Endodermal cell (in vitro differentiated cells): ENCODE measurements at regions not wholly inside any gene's neighbourhood (a gene's known extent, or its start where the extent isn't known, plus 50 kb on each side); places are given as distances from the start of the nearest gene placed in this dataset.

Experiments
- DNase-seq: peaks from one replicate; pipeline ENCODE4 v3.0.0-alpha.2; 2017
- H3K27ac ChIP-seq: 2 replicates; pipeline ENCODE4 v1.5.1; 2013; ENCODE audit warnings: mild to moderate bottlenecking, low read depth, low read length, moderate library complexity
- H3K27me3 ChIP-seq: 2 replicates; pipeline ENCODE4 v1.6.1; 2013; ENCODE audit warnings: mild to moderate bottlenecking, low read length, moderate library complexity; ENCODE audit not compliant: insufficient read depth, control insufficient read depth, poor library complexity, severe bottlenecking
- H3K36me3 ChIP-seq: 2 replicates; pipeline ENCODE4 v1.7.0; 2013; ENCODE audit warnings: mild to moderate bottlenecking, low read length, moderate library complexity; ENCODE audit not compliant: control insufficient read depth, insufficient read depth
- H3K4me1 ChIP-seq: one replicate; pipeline ENCODE4 v1.7.0; 2013; ENCODE audit warnings: low read length; ENCODE audit not compliant: control insufficient read depth, insufficient read depth
- H3K4me3 ChIP-seq: 2 replicates; pipeline ENCODE4 v1.5.1; 2013; ENCODE audit warnings: mild to moderate bottlenecking, low read length, moderate library complexity
- H3K9ac ChIP-seq: 2 replicates; pipeline ENCODE4 v1.6.1; 2013; ENCODE audit warnings: mild to moderate bottlenecking, low read length, moderate library complexity; ENCODE audit not compliant: poor library complexity, severe bottlenecking; ENCODE audit errors: extremely low read depth
- H3K9me3 ChIP-seq: 2 replicates; pipeline ENCODE4 v1.6.1; 2013; ENCODE audit warnings: mild to moderate bottlenecking, low read length, moderate library complexity; ENCODE audit not compliant: control insufficient read depth
- H3K27ac Mint-ChIP-seq: 2 replicates; pipeline ENCODE4 v1.8.0; 2020; ENCODE audit warnings: mixed read lengths
- H3K27me3 Mint-ChIP-seq: 2 replicates; pipeline ENCODE4 v1.8.0; 2021; ENCODE audit warnings: mild to moderate bottlenecking, mixed read lengths; ENCODE audit not compliant: insufficient read depth
- H3K36me3 Mint-ChIP-seq: 2 replicates; pipeline ENCODE4 v1.8.0; 2020; ENCODE audit warnings: low read depth, mixed read lengths
- H3K4me1 Mint-ChIP-seq: 2 replicates; pipeline ENCODE4 v1.8.0; 2020; ENCODE audit warnings: mixed read lengths
- H3K4me3 Mint-ChIP-seq: 2 replicates; pipeline ENCODE4 v1.8.0; 2020; ENCODE audit warnings: mild to moderate bottlenecking, moderate library complexity, mixed read lengths
- H3K9me3 Mint-ChIP-seq: 2 replicates; pipeline ENCODE4 v1.8.0; 2020; ENCODE audit warnings: mild to moderate bottlenecking, mixed read lengths
- CTCF ChIP-seq: fragments of 200-600 bp; sonication (generic); conservative IDR thresholded peaks from 2 replicates; pipeline ENCODE4 v1.5.0; 2021; ENCODE audit warnings: antibody characterized with exemption, mild to moderate bottlenecking
- WGBS, 2 experiments: methylation state at CpG; one replicate each; pipeline versions ENCODE4 v1.1.5 to v1.1.7; 2013; ENCODE audit warnings: missing lambda C conversion rate in 2 of 2, mixed read lengths in 1 of 2; ENCODE audit not compliant: insufficient coverage in 1 of 2, insufficient read length in 1 of 2; 5-methylcytosine and 5-hydroxymethylcytosine counted together

- Histone ChIP-seq H3K9ac (no peak overlapping the region), H3K27ac (no peak overlapping the region), H3K4me3 (no peak overlapping the region), H3K9me3 (no peaks in the 10 kb centered on the region), H3K4me1 (no peaks in the 10 kb centered on the region), H3K36me3 (no peaks in the 10 kb centered on the region), H3K27me3 (no peaks in the 10 kb centered on the region)
- no peaks in the 10 kb centered on the region for H3K36me3 Mint-ChIP-seq
- H3K27me3 Mint-ChIP-seq: peaks cover 9% of the 10 kb centered on the region
- no peak for TF ChIP-seq CTCF
- 0 to 24% methylated on average over 1 to 2 of the region's 2 CpGs for WGBS, 2 experiments
- no peak overlapping the region for H3K4me3 Mint-ChIP-seq
- H3K27ac Mint-ChIP-seq: no peak overlapping the region
- peaks cover 11% of the 10 kb centered on the region for H3K4me1 Mint-ChIP-seq
- DNase-seq: no peak
- H3K9me3 Mint-ChIP-seq: no peaks in the 10 kb centered on the region
These were observed 146.2 kb upstream of the PDE5A start for GRCh38 chr4:119774840-119775239.

GRCh38 chr4:119765951-119766350 lies 137.3 kb upstream of the PDE5A start:
- WGBS, 2 experiments: 93% methylated on average over 1 of the region's 1 CpG; no CpG with 5 or more reads in 1 of the 2 experiments
- Mint-ChIP-seq H3K9me3 (no peaks in the 10 kb centered on the region), H3K4me1 (no peaks in the 10 kb centered on the region), H3K27ac (no peak overlapping the region), H3K4me3 (no peak overlapping the region), H3K36me3 (no peaks in the 10 kb centered on the region), H3K27me3 (peaks cover 3% of the 10 kb centered on the region)
- Histone ChIP-seq H3K27me3 (no peaks in the 10 kb centered on the region), H3K9ac (no peak overlapping the region), H3K4me3 (no peak overlapping the region), H3K27ac (no peak overlapping the region), H3K36me3 (no peaks in the 10 kb centered on the region), H3K9me3 (no peaks in the 10 kb centered on the region), H3K4me1 (no peaks in the 10 kb centered on the region)
- DNase-seq: no peak
- TF ChIP-seq CTCF: no peak

- H3K4me3 Mint-ChIP-seq: no peak overlapping the region
- peaks cover 3% of the 10 kb centered on the region for H3K27me3 Mint-ChIP-seq
- H3K9me3 Mint-ChIP-seq: no peaks in the 10 kb centered on the region
- no peak for DNase-seq
- H3K4me3 ChIP-seq: no peak overlapping the region
- no peaks in the 10 kb centered on the region for H3K36me3 Mint-ChIP-seq
- no peaks in the 10 kb centered on the region for H3K4me1 ChIP-seq
- no peak overlapping the region for H3K27ac ChIP-seq
- WGBS, 2 experiments: 80 to 100% methylated on average over 1 of the region's 1 CpG
- H3K36me3 ChIP-seq: no peaks in the 10 kb centered on the region
- H3K4me1 Mint-ChIP-seq: no peaks in the 10 kb centered on the region
- TF ChIP-seq CTCF: no peak
- H3K27ac Mint-ChIP-seq: no peak overlapping the region
- no peaks in the 10 kb centered on the region for H3K9me3 ChIP-seq
- no peaks in the 10 kb centered on the region for H3K27me3 ChIP-seq
- H3K9ac ChIP-seq: no peak overlapping the region
These were observed 136.9 kb upstream of the PDE5A start for GRCh38 chr4:119765469-119765868.
